GM12878 (cell line): ENCODE measurements at regions not wholly inside any gene's neighbourhood (a gene's known extent, or its start where the extent isn't known, plus 50 kb on each side); places are given as distances from the start of the nearest gene placed in this dataset.
"Not testable (repeated sequence)": the region's sequence is repeated elsewhere in the genome, so short reads cannot be mapped to it uniquely, and the experiment has no call there.

ENCODE experiments used
- ATAC-seq: fragments of 200-7000 bp; cut with Tn5 transposase; 3 replicates; pipeline ENCODE4 v1.9.1; 2020; ENCODE audit warnings: mild to moderate bottlenecking, moderate library complexity
- BruUV-seq: library from RNA; stranded (reverse); fragments of 400-500 nt; replicated peaks from 2 replicates; lab custom pipeline; 2021; lab: Mats Ljungman, UMichigan
- CTCF ChIA-PET: fragments of 300-600 bp; sonication (Branson Sonifier 250); formaldehyde crosslinking; extraction: SDS; loops from one replicate; lab custom pipeline; 2021; ENCODE audit warnings: inconsistent platforms; lab: Yijun Ruan, JAX
- POLR2A ChIA-PET: fragments of 350-600 bp; formaldehyde crosslinking; extraction: SDS; loops from one replicate; lab custom pipeline; 2021; ENCODE audit warnings: inconsistent platforms; lab: Charles Lee
- RAD21 ChIA-PET: fragments of 300-600 bp; sonication (Branson Sonifier 250); formaldehyde crosslinking; loops from one replicate; lab custom pipeline; 2023; ENCODE audit warnings: antibody characterized with exemption; ENCODE audit not compliant: unreplicated experiment; lab: Charles Lee
- SMC1A ChIA-PET: fragments of 300-600 bp; sonication (Branson Sonifier 250); formaldehyde crosslinking; loops from one replicate; lab custom pipeline; 2023; ENCODE audit not compliant: unreplicated experiment, uncharacterized antibody; lab: Charles Lee
- DNase-seq: peaks from one replicate; pipeline ENCODE4 v3.0.0-alpha.2; 2011; ENCODE audit warnings: low read depth, low spot score
- FAIRE-seq: peaks from 3 replicates; lab custom pipeline; 2011; peaks lifted over from hg19 to GRCh38; lab: Jason Lieb, UNC
- H2AFZ ChIP-seq: 2 replicates; pipeline ENCODE4 v1.6.0; 2011; ENCODE audit warnings: low read depth, low read length, control low read depth; ENCODE audit not compliant: control insufficient read depth
- H3K27ac ChIP-seq: 2 replicates; pipeline ENCODE4 v1.5.1; 2011; ENCODE audit warnings: control low read depth; ENCODE audit not compliant: control insufficient read depth, insufficient read depth
- H3K27me3 ChIP-seq, 2 experiments: replicated peaks in 1 of 2; 2 replicates each; pipeline versions ENCODE4 v1.6.0 to v1.6.1; 2011; ENCODE audit warnings: low read length in 1 of 2; ENCODE audit not compliant: control insufficient read depth in 2 of 2, insufficient read depth in 2 of 2
- H3K36me3 ChIP-seq, 2 experiments: 2 replicates each; pipeline ENCODE4 v1.5.1; 2011; ENCODE audit warnings: low read length in 1 of 2; ENCODE audit not compliant: control insufficient read depth in 2 of 2, insufficient read depth in 2 of 2
- H3K4me1 ChIP-seq: 2 replicates; pipeline ENCODE4 v1.6.1; 2011; ENCODE audit warnings: mild to moderate bottlenecking, low read length, moderate library complexity, mixed read lengths; ENCODE audit not compliant: control insufficient read depth, insufficient read depth
- H3K4me2 ChIP-seq: 2 replicates; pipeline ENCODE4 v1.6.0; 2011; ENCODE audit warnings: control low read depth; ENCODE audit not compliant: control insufficient read depth, insufficient read depth
- H3K4me3 ChIP-seq: fragments of 200-600 bp; sonication (generic); 2 replicates; pipeline ENCODE4 v1.5.1; 2016
- H3K79me2 ChIP-seq: 2 replicates; pipeline ENCODE4 v1.6.0; 2011; ENCODE audit warnings: low read length; ENCODE audit not compliant: control insufficient read depth, insufficient read depth
- H3K9ac ChIP-seq: 2 replicates; pipeline ENCODE4 v1.8.0; 2011; ENCODE audit warnings: low read length, control low read depth, mixed read lengths; ENCODE audit not compliant: control insufficient read depth, insufficient read depth
- H3K9me3 ChIP-seq: replicated peaks from 3 replicates; pipeline ENCODE4 v1.5.1; 2011; ENCODE audit warnings: mild to moderate bottlenecking, low read length; ENCODE audit not compliant: control insufficient read depth, insufficient read depth
- H4K20me1 ChIP-seq: 2 replicates; pipeline ENCODE4 v1.6.0; 2011; ENCODE audit not compliant: control insufficient read depth, insufficient read depth
- WGBS: methylation state at CpG from one replicate; pipeline ENCODE4 v1.1.6; 2016; ENCODE audit warnings: low lambda C conversion rate; ENCODE audit not compliant: insufficient replicate concordance, insufficient coverage; ENCODE audit errors: missing lambda C conversion rate; 5-methylcytosine and 5-hydroxymethylcytosine counted together
- in situ Hi-C: fragments of 300-500 bp; cut with MboI; formaldehyde crosslinking; loops from 9 replicates; pipeline ENCODE4 v1.14.3; 2018; ENCODE audit warnings: mixed read lengths
- intact Hi-C: fragments of 100-400 bp; cut with micrococcal nuclease; formaldehyde crosslinking; loops from one replicate; pipeline ENCODE4 v1.14.2; 2022; ENCODE audit not compliant: unreplicated experiment
- TF ChIP-seq, protein P1 (sequence below), 3 experiments: IDR thresholded peaks in 2 of 3; conservative IDR thresholded peaks in 1 of 3; 2 replicates each; pipeline ENCODE4 v1.5.1; 2011; ENCODE audit warnings: low read depth in 3 of 3, low read length in 3 of 3, mild to moderate bottlenecking in 3 of 3, control low read depth in 2 of 3, moderate library complexity in 2 of 3, inconsistent platforms in 1 of 3, mixed read lengths in 1 of 3; ENCODE audit not compliant: control insufficient read depth in 2 of 3, insufficient read depth in 1 of 3; ENCODE audit errors: extremely low read depth in 1 of 3

DNA sequence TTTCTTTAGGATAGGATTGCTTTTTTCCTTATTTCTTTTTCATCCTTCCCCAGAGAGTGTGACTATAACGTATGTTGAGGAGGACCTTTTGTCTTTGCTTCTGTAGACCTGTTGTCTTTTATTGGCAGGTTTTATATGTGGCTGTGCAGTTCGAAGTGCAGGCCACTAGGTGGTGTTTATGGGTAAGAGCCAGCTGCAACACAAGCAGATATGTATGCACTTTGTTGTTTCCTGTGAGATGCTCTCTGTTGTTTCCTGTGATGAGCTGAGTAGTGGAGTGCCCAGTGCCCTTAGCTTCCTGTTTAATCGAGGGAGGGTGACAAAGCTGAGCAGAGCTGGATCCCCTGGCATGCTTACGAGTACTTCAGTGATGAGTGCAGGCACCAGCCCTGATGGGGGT is 50.0 kb upstream of the TGIF2LX start:
- BruUV-seq, H3K27me3 ChIP-seq, RAD21 ChIA-PET, DNase-seq, in situ Hi-C loops, CTCF ChIA-PET, H3K27ac ChIP-seq, H2AFZ ChIP-seq, intact Hi-C loops, H3K4me1 ChIP-seq, H4K20me1 ChIP-seq, H3K79me2 ChIP-seq, H3K4me2 ChIP-seq, H3K36me3 ChIP-seq, SMC1A ChIA-PET, H3K4me3 ChIP-seq, POLR2A ChIA-PET, H3K9ac ChIP-seq, H3K9me3 ChIP-seq, FAIRE-seq: not testable (repeated sequence)
- ATAC-seq: peak; percentile 82
- TF ChIP-seq, protein P1, sequence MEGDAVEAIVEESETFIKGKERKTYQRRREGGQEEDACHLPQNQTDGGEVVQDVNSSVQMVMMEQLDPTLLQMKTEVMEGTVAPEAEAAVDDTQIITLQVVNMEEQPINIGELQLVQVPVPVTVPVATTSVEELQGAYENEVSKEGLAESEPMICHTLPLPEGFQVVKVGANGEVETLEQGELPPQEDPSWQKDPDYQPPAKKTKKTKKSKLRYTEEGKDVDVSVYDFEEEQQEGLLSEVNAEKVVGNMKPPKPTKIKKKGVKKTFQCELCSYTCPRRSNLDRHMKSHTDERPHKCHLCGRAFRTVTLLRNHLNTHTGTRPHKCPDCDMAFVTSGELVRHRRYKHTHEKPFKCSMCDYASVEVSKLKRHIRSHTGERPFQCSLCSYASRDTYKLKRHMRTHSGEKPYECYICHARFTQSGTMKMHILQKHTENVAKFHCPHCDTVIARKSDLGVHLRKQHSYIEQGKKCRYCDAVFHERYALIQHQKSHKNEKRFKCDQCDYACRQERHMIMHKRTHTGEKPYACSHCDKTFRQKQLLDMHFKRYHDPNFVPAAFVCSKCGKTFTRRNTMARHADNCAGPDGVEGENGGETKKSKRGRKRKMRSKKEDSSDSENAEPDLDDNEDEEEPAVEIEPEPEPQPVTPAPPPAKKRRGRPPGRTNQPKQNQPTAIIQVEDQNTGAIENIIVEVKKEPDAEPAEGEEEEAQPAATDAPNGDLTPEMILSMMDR (IDR thresholded peaks at IDR 0.05 in 2 of 3, conservative IDR thresholded peaks at IDR 0.05 in 1 of 3; ENCODE audit: control insufficient read depth in 2 of 3, extremely low read depth in 1 of 3, insufficient read depth in 1 of 3, low read depth in 3 of 3, low read length in 3 of 3): peak; percentile 4 to 29 (median 27); a peak in 4 of 6 replicates
- WGBS: 0% methylated on average over 4 of the region's 4 CpGs
